ENCODE measurements at regions not wholly inside any gene's neighbourhood (a gene's known extent, or its start where the extent isn't known, plus 50 kb on each side); places are given as distances from the start of the nearest gene placed in this dataset.

DNA sequence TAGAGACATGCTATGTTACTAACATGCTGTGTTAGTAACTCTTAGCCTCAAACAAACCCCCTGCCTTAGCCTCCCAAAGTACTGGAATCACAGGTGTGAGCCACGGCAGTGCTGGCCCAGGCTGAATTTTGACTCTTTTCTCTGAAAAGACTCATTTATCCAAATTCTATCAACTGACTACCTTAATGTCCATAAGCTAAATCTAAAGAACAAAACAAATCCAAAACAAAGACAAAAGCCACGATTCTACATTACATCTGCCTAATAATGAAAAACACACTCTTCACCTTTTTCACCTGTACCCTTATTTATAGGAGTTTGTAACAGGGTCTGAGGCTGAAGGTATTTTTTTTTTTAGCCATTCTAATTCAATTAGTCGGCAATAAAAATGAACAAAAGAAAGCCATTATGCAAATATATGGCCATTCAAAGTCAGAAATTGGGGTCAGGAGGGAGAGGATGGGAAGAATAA is 432.5 kb downstream of the RBFOX1 start:
- Histone ChIP-seq H3K36me3 (no peaks in the 10 kb centered on the region), H3K9me3 (no peaks in the 10 kb centered on the region), H3K4me3 (no peak overlapping the region), H3K27me3 (replicated peaks; ENCODE audit: insufficient read depth) (no peaks in the 10 kb centered on the region), H3K27ac (no peak overlapping the region), H3K4me1 (replicated peaks) (no peaks in the 10 kb centered on the region)
- 42% methylated on average over 3 of the region's 3 CpGs for WGBS
- no peak for DNase-seq (ENCODE audit: low spot score)
- intact Hi-C loops (cut with DNase I) = no loop called here
- TF ChIP-seq POLR2A (IDR thresholded peaks at IDR 0.05) = no peak
- TF ChIP-seq POLR2AphosphoS5 (IDR thresholded peaks at IDR 0.05) = no peak
- TF ChIP-seq, protein P1, sequence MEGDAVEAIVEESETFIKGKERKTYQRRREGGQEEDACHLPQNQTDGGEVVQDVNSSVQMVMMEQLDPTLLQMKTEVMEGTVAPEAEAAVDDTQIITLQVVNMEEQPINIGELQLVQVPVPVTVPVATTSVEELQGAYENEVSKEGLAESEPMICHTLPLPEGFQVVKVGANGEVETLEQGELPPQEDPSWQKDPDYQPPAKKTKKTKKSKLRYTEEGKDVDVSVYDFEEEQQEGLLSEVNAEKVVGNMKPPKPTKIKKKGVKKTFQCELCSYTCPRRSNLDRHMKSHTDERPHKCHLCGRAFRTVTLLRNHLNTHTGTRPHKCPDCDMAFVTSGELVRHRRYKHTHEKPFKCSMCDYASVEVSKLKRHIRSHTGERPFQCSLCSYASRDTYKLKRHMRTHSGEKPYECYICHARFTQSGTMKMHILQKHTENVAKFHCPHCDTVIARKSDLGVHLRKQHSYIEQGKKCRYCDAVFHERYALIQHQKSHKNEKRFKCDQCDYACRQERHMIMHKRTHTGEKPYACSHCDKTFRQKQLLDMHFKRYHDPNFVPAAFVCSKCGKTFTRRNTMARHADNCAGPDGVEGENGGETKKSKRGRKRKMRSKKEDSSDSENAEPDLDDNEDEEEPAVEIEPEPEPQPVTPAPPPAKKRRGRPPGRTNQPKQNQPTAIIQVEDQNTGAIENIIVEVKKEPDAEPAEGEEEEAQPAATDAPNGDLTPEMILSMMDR (IDR thresholded peaks at IDR 0.05) = no peak

GRCh38 chr16:7763111-7763510 is 430.5 kb downstream of the RBFOX1 start:
- H3K4me1 ChIP-seq (replicated peaks) = no peaks in the 10 kb centered on the region
- TF ChIP-seq POLR2A (IDR thresholded peaks at IDR 0.05) = no peak
- intact Hi-C loops (cut with DNase I) = no loop called here
- H3K9me3 ChIP-seq = no peaks in the 10 kb centered on the region
- DNase-seq (ENCODE audit: low spot score) = no peak
- H3K27ac ChIP-seq = no peak overlapping the region
- 62% methylated on average over 8 of the region's 8 CpGs for WGBS
- H3K4me3 ChIP-seq = no peak overlapping the region
- no peaks in the 10 kb centered on the region for H3K27me3 ChIP-seq (replicated peaks; ENCODE audit: insufficient read depth)
- no peaks in the 10 kb centered on the region for H3K36me3 ChIP-seq
